GM21619 (cell line): ENCODE measurements at regions not wholly inside any gene's neighbourhood (a gene's known extent, or its start where the extent isn't known, plus 50 kb on each side); places are given as distances from the start of the nearest gene placed in this dataset.

Experiments used
- ATAC-seq: cut with Tn5 transposase; IDR thresholded peaks from one replicate; pipeline ENCODE4 v1.9.1; 2021; ENCODE audit not compliant: unreplicated experiment

DNA sequence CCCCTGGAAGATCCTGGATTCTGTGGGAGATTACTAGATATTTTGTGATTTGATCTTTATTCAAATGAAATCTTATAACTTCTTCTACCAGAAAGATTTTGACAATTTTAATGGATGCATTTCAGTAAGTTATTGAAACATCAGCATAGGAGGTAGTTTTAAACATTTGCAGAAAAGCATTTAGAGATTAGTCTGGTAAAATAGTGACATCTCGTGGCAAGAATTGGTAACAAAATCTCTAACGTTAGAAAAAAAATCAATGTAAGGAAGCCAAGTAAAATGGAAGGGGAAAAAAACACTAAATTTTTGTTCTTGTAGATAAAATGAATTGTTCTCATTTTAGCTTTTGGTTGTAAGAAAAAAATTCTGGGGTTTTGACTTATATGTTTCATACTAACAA lies 73.3 kb downstream of the TASL start:
- no peak for ATAC-seq

DNA sequence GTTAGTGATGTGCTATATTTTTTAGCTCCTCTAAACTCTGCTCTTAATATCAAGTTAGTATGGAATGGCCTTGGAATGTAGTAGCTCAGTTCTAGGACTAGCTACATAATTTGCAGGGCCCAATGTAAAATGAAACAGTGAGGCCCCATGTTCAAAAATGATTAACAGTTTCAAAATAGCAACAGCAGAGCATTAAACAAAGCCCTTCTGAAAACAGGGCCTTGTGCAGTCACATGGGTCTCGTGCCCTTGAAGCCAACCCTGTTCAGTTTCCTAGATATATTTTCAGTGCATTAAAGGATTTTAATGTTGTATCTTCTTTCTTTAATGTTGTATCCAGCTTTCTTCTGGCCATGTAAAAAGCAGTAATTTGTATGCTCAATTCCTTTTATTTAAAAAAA lies 82.1 kb downstream of the TASL start:
- peak; percentile 66 for ATAC-seq

DNA sequence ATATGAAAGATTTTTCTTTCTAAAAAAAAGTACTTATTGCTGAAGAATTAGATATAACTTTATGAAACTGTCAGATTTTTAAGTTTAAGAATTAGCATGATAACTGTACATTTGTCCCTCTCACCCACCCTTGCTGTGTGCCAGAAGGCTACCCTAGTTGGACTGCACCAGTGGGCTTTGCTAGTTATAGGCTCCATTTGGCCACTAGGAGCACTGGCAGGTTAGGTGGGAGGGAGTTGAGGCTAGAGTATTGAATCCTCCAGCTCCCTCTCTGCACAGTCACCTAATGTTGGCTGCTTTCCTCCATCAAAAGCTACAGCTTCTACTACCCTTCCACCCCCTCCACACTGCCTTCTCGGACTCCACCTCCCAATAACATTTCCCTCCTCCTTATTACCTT lies 84.2 kb downstream of the TASL start:
- no peak for ATAC-seq

DNA sequence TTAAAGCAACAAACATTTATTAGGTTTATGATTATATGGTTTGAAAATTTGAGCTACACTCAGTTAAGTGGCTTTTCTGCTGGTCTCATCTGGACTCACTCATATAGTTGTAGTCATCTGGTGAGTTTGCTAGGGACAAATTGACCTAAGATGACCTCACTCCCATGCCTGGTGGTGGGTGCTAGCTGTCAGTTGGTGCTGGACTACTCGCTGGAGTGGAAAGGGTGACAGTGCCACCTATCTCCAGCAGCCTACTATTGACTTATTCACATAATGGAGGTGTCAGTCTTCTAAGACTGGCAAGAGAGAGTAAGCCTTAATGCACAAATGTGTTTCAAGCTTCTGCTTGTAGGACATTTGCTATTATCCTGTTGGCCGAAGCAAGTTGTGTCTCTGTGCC lies 88.2 kb downstream of the TASL start:
- ATAC-seq = no peak

GRCh38 chrX:30488092-30488491 lies 89.5 kb downstream of the TASL start:
- ATAC-seq = peak; percentile 67

DNA sequence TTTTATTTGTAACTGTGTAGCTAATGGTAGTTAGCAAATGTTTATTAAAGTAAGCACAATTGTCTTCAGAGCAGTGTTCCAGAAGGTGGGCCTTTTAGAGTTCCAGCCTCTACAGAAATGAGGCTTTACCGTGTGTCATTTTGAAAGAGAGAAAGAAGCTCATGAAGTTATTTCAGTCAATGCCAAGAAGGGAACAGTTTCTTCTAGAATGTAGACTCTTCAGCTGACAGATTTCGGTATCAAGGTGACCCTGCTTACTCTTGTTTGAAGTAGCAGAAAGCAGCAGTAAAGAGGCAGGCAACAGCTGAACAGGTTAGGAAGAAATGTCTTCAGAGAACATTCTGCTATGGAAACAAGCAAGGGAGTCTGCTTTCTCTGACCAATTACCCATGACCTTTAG lies 93.6 kb downstream of the TASL start:
- peak; percentile 89 for ATAC-seq

DNA sequence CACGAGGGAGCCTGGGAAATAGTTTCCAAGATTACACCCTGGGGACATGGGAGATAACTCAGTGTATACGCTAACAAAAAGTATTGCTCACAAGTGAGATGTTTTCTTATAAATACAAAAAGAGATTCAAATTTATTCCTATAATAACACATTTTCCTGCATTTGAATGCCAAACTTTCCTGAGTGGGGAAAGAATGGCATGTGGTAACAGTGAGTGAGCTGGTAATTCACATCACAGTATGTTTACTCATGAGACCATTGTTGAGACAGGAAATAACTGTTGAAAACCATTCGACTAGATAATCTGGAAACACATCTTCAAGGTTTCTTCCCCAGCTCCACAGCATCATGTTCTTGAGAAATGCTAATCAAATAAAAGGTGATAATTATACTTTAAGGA lies 109.1 kb downstream of the TASL start:
- no peak for ATAC-seq
